Gastrocnemius medialis (tissue), 4 donors: ENCODE measurements at regions not wholly inside any gene's neighbourhood (a gene's known extent, or its start where the extent isn't known, plus 50 kb on each side); places are given as distances from the start of the nearest gene placed in this dataset.

Experiments
- ATAC-seq, 2 donors: fragments of 150-250 bp; one replicate each; pipeline ENCODE4 v1.9.1; 2016
- DNase-seq, 2 donors: peaks; one replicate each; pipeline ENCODE4 v3.0.0-alpha.2; 2019
- H3K27ac ChIP-seq, 4 donors: fragments of 200-600 bp; sonication (generic); 1 replicate in 1 of 4; 2 replicates in 3 of 4; pipeline ENCODE4 v1.5.1; 2016 to 2018; ENCODE audit warnings: mild to moderate bottlenecking in 2 of 4, moderate library complexity in 1 of 4
- H3K27me3 ChIP-seq, 3 donors: fragments of 200-600 bp; sonication (generic) in 2 of 3; 1 replicate in 1 of 3; 2 replicates in 2 of 3; pipeline versions ENCODE4 v1.5.1 to v1.6.0; 2016 to 2019; ENCODE audit warnings: mild to moderate bottlenecking in 1 of 3, moderate library complexity in 1 of 3
- H3K36me3 ChIP-seq, 2 donors: fragments of 200-600 bp; sonication (generic) in 1 of 2; one replicate each; pipeline ENCODE4 v1.5.1; 2017 to 2018
- H3K4me1 ChIP-seq, 2 donors: fragments of 200-600 bp; sonication (generic) in 1 of 2; one replicate each; pipeline ENCODE4 v1.5.1; 2016 to 2017; ENCODE audit warnings: mild to moderate bottlenecking in 2 of 2
- H3K4me3 ChIP-seq, 4 donors: fragments of 200-600 bp; sonication (generic) in 3 of 4; 1 replicate in 1 of 4; 2 replicates in 3 of 4; pipeline ENCODE4 v1.5.1; 2016 to 2019; ENCODE audit warnings: mild to moderate bottlenecking in 2 of 4
- H3K9me3 ChIP-seq, 3 donors: fragments of 200-600 bp; sonication (generic) in 2 of 3; 1 replicate in 1 of 3; 2 replicates in 2 of 3; pipeline ENCODE4 v1.5.1; 2016 to 2019
- CTCF ChIP-seq, 5 experiments: fragments of 450-650 bp in 3 of 5; fragments of 200-600 bp in 2 of 5; sonication (generic) in 2 of 5; IDR thresholded peaks in 4 of 5; conservative IDR thresholded peaks in 1 of 5; 1 replicate in 4 of 5; 2 replicates in 1 of 5; pipeline ENCODE4 v1.5.1; 2016 to 2019; ENCODE audit warnings: antibody characterized with exemption in 5 of 5, mild to moderate bottlenecking in 3 of 5, moderate library complexity in 3 of 5
- POLR2A ChIP-seq, 2 donors: fragments of 450-650 bp; IDR thresholded peaks; one replicate each; pipeline ENCODE4 v1.6.1; 2017; ENCODE audit warnings: antibody characterized with exemption in 2 of 2, mild to moderate bottlenecking in 2 of 2, moderate library complexity in 2 of 2
- in situ Hi-C, 4 donors: fragments of 200-750 bp; cut with MboI; loops; one replicate each; pipeline versions ENCODE4 v1.15.0 to v1.8.0; 2017; ENCODE audit warnings: low sequenced_read_pairs in 4 of 4
- intact Hi-C: fragments of 100-400 bp; cut with DNase I; formaldehyde crosslinking; loops from one replicate; pipeline ENCODE4 v1.15.1; 2023; ENCODE audit warnings: low total_unique reads

- Histone ChIP-seq H3K4me1 (peaks cover 4 to 8% of the 10 kb centered on the region in 2 donors), H3K4me3 (no peak overlapping the region), H3K9me3 (no peaks in the 10 kb centered on the region), H3K27me3 (no peaks in the 10 kb centered on the region), H3K27ac (no peak overlapping the region), H3K36me3 (no peaks in the 10 kb centered on the region)
- DNase-seq (no peak), ATAC-seq (no peak)
- intact Hi-C loops: no loop called here
- TF ChIP-seq POLR2A (IDR thresholded peaks at IDR 0.05) (no peak), CTCF (IDR thresholded peaks at IDR 0.05 in 4 of 5, conservative IDR thresholded peaks at IDR 0.05 in 1 of 5) (no peak)
- in situ Hi-C loops: no loop called here
These were observed 252.3 kb downstream of the ARL4A start for GRCh38 chr7:12939694-12940093.

- intact Hi-C loops: no loop called here
- TF ChIP-seq CTCF (IDR thresholded peaks at IDR 0.05 in 4 of 5, conservative IDR thresholded peaks at IDR 0.05 in 1 of 5) (no peak), POLR2A (IDR thresholded peaks at IDR 0.05) (no peak)
- no peak for DNase-seq
These were observed 254.1 kb downstream of the ARL4A start for GRCh38 chr7:12941512-12941911.

GRCh38 chr7:12942609-12943008 lies 255.2 kb downstream of the ARL4A start:
- Histone ChIP-seq H3K36me3 (no peaks in the 10 kb centered on the region), H3K9me3 (no peaks in the 10 kb centered on the region), H3K27ac (no peak overlapping the region), H3K4me3 (no peak overlapping the region), H3K27me3 (no peaks in the 10 kb centered on the region), H3K4me1 (peaks cover 4 to 8% of the 10 kb centered on the region in 2 donors)
- in situ Hi-C loops: no loop called here
- TF ChIP-seq CTCF (IDR thresholded peaks at IDR 0.05 in 4 of 5, conservative IDR thresholded peaks at IDR 0.05 in 1 of 5) (no peak), POLR2A (IDR thresholded peaks at IDR 0.05) (no peak)
- ATAC-seq (no peak), DNase-seq (no peak)
- intact Hi-C loops: no loop called here

More at GRCh38 chr7:12941512-12941911, 254.1 kb downstream of the ARL4A start:
- H3K27me3 ChIP-seq: no peaks in the 10 kb centered on the region
- no peaks in the 10 kb centered on the region for H3K9me3 ChIP-seq
- in situ Hi-C loops: no loop called here
- no peak overlapping the region for H3K27ac ChIP-seq
- no peaks in the 10 kb centered on the region for H3K36me3 ChIP-seq
- H3K4me1 ChIP-seq: peaks cover 4 to 8% of the 10 kb centered on the region in 2 donors
- ATAC-seq: no peak
- no peak overlapping the region for H3K4me3 ChIP-seq

- TF ChIP-seq CTCF (IDR thresholded peaks at IDR 0.05 in 4 of 5, conservative IDR thresholded peaks at IDR 0.05 in 1 of 5) (no peak), POLR2A (IDR thresholded peaks at IDR 0.05) (no peak)
- intact Hi-C loops (no loop called here), in situ Hi-C loops (no loop called here)
- H3K27ac ChIP-seq: no peak overlapping the region
- no peak overlapping the region for H3K4me3 ChIP-seq
- DNase-seq (no peak), ATAC-seq (no peak)
- H3K4me1 ChIP-seq: peaks cover 4 to 8% of the 10 kb centered on the region in 2 donors
- H3K36me3 ChIP-seq: no peaks in the 10 kb centered on the region
- H3K27me3 ChIP-seq: no peaks in the 10 kb centered on the region
- H3K9me3 ChIP-seq: no peaks in the 10 kb centered on the region
These were observed 256.3 kb downstream of the ARL4A start for GRCh38 chr7:12943781-12944180.

- intact Hi-C loops (no loop called here), in situ Hi-C loops (no loop called here)
- ATAC-seq (no peak), DNase-seq (no peak)
- no peaks in the 10 kb centered on the region for H3K36me3 ChIP-seq
- H3K27me3 ChIP-seq: no peaks in the 10 kb centered on the region
- H3K27ac ChIP-seq: no peak overlapping the region
- H3K4me1 ChIP-seq: peaks cover 4 to 8% of the 10 kb centered on the region in 2 donors
- H3K4me3 ChIP-seq: no peak overlapping the region
- TF ChIP-seq POLR2A (IDR thresholded peaks at IDR 0.05): no peak
- TF ChIP-seq CTCF (IDR thresholded peaks at IDR 0.05 in 4 of 5, conservative IDR thresholded peaks at IDR 0.05 in 1 of 5): no peak
- no peaks in the 10 kb centered on the region for H3K9me3 ChIP-seq
These were observed 258.5 kb downstream of the ARL4A start for GRCh38 chr7:12945901-12946300.
